GM10266 (cell line): ENCODE measurements at regions not wholly inside any gene's neighbourhood (a gene's known extent, or its start where the extent isn't known, plus 50 kb on each side); places are given as distances from the start of the nearest gene placed in this dataset.
"Not testable (repeated sequence)": the region's sequence is repeated elsewhere in the genome, so short reads cannot be mapped to it uniquely, and the experiment has no call there.

Experiments used
- DNase-seq: peaks from one replicate; pipeline ENCODE4 v3.0.0; 2012; ENCODE audit errors: extremely low spot score
- TF ChIP-seq, protein P1 (sequence below): IDR thresholded peaks from 2 replicates; pipeline ENCODE4 v1.5.1; 2012; ENCODE audit warnings: mild to moderate bottlenecking, low read depth; ENCODE audit not compliant: control insufficient read depth, insufficient read depth; ENCODE audit errors: missing control alignments

DNA sequence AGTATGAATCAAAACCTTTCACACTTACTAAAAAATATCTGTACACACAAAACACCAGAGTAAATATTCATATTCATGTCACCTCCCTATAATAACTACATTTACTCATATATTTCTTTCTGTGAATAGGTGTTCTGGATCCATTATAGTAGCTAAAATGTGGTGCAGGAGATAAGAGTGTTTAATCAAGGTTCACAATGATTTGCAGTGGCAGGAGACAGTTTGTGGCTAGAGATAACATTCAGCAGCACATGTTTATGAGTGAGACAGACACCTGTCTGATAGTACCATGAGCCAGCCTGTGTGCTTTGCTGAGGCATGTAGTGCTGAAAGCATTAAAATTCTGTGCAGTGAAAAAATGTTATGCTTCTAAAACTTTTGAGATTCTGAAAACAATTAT lies 410.3 kb downstream of the SRGAP2C start:
- TF ChIP-seq, protein P1, sequence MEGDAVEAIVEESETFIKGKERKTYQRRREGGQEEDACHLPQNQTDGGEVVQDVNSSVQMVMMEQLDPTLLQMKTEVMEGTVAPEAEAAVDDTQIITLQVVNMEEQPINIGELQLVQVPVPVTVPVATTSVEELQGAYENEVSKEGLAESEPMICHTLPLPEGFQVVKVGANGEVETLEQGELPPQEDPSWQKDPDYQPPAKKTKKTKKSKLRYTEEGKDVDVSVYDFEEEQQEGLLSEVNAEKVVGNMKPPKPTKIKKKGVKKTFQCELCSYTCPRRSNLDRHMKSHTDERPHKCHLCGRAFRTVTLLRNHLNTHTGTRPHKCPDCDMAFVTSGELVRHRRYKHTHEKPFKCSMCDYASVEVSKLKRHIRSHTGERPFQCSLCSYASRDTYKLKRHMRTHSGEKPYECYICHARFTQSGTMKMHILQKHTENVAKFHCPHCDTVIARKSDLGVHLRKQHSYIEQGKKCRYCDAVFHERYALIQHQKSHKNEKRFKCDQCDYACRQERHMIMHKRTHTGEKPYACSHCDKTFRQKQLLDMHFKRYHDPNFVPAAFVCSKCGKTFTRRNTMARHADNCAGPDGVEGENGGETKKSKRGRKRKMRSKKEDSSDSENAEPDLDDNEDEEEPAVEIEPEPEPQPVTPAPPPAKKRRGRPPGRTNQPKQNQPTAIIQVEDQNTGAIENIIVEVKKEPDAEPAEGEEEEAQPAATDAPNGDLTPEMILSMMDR: no peak
- DNase-seq: no peak

DNA sequence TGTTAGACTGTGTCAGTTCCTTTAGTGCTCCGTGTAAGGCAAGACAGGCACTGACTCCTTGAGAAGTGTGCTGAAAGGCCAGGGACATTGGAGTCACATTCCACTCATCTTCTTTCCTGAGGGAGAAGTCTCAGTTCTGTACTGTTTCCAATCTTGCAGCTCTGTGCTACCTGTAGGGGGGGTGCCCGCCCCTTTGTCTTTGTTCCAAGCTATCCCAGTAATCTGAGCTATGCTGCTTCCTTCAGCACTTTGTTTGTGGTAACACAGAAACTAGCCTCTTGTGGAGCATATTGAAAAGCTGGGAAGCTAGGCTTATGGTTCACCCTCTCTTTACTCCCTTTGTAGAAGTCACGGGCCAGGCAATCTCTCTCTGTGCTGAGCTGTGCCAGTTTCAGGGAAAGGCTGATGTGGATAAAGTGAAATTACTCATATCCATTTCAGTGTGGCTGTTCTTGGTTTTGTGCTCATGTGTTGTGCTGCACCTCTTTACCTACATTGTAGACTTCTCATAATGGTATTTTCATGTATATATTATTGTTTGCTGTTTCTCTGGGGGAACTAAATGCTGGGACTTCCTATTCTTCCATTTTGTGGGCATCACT lies 420.2 kb downstream of the SRGAP2C start:
- not testable (repeated sequence) for DNase-seq

DNA sequence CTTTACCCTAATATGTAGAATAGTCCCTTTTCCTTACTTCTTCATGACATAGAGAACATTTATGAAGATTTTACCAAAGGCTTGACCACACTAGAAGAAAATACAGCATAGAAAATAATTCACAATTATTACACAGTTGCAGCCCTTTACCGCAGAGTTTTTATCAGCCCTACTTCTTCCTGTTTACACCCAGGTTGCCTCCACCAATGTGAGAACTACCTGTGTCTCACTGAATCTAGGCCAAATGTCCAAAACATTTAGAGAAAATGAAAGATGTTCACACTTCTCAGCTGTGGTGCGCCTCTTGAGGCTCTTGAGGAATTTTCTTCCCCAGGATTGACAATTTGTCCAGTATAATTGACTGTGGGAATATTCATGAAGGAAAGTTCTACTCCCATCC lies 422.7 kb downstream of the SRGAP2C start:
- DNase-seq: not testable (repeated sequence)
